ENCODE measurements at regions not wholly inside any gene's neighbourhood (a gene's known extent, or its start where the extent isn't known, plus 50 kb on each side); places are given as distances from the start of the nearest gene placed in this dataset.
"Not testable (repeated sequence)": the region's sequence is repeated elsewhere in the genome, so short reads cannot be mapped to it uniquely, and the experiment has no call there.

DNA sequence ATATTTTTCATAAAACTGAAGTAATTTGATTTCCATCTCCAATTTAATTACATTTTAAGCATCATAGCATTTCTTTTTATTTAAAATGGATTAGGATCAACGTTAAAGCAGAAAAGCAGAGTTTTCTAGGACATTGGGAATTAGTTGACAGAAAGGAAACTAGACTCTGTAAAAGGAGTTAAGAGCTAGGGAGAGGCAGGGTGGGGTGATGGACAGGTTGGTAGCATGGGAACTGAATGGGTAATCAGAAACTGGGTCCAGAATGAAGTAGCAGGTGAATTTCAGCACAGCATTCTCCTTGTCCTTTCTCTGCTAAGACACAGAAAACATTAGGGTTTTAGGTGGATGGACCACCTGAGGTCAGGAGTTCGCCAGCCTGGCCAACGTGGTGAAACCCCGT is 97.6 kb downstream of the ANAPC4 start:
- DNase-seq (ENCODE audit: low read depth, low spot score), result no peak

DNA sequence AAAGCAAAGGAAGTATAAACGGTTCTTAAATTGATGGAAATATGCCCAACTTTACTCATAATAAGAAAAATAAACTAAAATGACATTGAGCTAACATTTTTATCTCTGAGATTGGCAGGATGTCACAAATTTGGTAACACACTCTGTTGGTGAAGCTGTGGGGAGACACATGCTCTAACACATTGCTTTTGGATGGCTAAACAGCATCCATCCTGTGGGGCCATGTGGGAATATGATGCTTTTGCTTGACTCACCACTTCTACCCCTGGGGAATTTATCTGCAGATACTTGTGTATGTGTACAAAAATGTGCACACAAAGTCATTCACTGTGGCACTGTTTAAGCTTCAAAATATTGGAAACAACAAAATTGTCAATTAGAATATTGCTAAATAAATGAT is 100.2 kb downstream of the ANAPC4 start:
- no peak for DNase-seq (ENCODE audit: low read depth, low spot score)

DNA sequence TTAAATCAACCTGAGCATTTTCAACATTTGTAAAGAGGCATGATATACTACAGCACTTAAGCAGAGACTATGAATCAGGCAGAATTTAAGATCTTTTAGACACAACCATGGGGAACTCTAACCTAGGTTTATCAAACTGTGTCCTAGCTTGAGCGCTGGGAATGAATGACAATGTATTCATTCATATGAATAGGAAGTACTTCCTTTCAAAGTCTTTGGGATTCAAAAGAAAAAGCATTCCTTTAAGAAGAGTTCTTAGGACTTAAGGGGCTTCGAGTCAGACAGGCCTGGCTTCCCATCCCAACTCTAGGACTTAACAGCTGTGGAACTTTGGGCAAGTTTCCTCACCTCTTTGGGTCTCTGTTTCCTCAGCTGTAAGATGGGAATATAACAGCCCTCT is 104.6 kb downstream of the ANAPC4 start:
- DNase-seq (ENCODE audit: low read depth, low spot score), result no peak

DNA sequence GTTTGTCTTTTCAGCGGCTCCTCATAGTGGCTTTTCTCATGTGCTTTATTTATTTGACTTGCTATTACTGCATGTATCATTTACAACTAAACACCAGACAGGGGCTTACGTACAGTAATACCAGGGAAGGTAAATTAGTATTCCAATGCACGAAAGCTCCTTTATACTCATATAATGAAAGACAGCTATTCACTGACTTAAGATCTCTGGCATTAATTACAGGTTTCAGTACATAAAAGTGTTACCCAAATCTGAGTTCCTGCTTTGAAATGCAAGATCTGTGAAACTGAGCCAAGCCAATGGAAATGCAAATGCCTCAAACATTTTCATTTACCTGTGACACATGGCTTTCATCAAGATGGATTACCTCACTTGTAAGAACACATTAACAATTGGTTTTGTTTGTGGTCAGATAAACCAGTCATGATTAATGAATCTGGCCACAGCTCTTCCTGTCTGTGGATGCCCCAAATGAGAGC is 107.2 kb downstream of the ANAPC4 start:
- no peak for DNase-seq (ENCODE audit: low read depth, low spot score)

DNA sequence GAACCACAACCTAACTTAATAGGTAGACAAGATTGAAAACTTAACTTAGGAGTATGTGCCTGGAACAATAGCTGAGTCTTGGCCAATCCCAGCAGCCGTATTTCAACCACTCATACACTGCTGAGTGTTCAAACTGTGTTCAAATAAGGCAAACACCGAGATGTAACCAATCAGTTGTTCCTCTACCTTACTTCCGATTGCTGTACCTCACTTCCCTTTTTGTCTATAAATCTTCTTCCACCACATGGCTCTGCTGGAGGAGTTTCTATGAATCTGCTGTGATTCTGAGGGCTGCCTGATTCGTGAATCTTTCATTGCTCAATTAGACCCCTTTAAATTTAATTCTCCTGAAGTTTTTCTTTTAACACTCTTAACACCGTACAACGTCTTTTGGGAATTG is 108.0 kb downstream of the ANAPC4 start:
- DNase-seq (ENCODE audit: low read depth, low spot score), result no peak

DNA sequence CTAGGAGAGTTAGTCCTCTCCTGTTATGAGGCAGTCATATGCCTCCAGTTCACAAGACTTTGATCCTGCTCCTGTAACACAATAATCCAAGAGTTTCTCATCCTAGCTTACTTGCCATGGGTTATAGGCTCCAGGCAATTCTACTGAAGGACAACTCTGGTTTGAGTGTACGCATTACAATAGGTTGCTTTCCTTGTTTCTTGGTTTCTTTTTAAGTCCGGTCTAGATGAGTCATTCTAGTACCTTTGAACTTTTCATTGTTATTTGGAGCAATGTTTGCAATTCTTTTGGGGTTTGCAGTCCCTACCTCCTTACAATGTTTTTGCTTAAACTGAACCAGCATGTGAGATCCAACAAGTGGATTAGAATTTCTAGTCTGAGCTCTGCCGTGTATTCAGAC is 109.1 kb downstream of the ANAPC4 start:
- DNase-seq (ENCODE audit: low read depth, low spot score), result peak; percentile 72

DNA sequence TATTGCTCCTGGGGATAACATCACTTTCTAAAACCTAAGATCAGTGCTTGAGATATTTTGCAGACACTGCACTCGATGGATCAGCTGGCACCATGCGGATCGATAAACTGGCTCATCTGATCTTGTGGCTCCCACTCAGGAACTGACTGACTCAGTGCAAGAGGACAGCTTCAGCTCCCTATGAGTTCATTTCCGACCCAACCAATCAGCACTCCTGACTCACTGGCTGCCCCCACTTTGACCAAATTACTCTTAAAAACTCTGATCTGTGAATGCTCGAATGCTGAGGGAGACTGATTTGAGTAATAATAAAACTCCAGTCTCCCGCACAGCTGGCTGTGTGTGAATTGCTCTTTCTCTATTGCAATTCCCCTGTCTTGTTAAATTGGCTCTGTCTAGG is 110.1 kb downstream of the ANAPC4 start:
- no peak for DNase-seq (ENCODE audit: low read depth, low spot score)

DNA sequence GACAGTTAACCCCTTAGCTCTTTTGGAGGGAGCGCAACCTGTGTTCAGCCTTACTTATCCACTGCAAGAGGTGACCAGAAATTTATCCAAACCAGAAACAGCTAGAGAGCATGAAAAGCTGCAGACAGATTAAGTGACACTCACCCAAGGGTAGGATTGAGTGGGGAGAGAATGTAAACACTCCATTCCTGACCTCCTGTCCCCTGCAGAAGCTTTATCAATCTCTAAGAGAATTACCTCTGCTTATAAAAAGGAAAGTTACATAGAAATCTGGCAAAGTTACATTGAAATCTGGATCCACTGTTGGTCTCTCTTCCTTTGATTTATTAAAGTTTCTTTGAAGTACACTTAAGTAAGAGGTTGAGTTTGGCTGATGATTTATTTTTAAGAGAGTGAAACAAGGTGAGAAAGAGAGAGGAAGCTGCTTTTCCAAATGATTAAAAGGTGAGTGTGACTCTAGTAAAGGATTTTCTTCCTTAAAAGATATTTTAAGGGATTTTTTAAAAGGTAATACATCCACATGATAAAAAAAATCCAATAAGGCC is 112.3 kb downstream of the ANAPC4 start:
- no peak for DNase-seq (ENCODE audit: low read depth, low spot score)

DNA sequence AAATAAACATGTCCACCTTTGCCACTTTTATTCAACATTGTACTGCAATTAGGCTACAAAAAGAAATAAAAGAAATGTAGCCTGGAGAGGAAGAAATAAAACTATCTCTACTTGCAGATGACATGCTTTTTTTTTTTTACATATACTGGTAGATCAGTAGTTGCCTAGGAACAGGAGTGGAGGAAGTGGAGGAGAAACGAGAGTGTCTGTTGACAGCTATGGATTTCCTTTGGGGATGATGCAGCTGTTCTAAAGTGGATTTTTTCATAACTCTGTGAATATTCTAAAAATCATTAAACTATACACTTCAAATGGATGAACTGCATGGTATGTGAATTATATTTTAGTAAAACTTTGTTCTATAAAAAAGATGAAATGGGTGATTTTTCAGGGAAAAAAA is 116.4 kb downstream of the ANAPC4 start:
- DNase-seq (ENCODE audit: low read depth, low spot score), result no peak

DNA sequence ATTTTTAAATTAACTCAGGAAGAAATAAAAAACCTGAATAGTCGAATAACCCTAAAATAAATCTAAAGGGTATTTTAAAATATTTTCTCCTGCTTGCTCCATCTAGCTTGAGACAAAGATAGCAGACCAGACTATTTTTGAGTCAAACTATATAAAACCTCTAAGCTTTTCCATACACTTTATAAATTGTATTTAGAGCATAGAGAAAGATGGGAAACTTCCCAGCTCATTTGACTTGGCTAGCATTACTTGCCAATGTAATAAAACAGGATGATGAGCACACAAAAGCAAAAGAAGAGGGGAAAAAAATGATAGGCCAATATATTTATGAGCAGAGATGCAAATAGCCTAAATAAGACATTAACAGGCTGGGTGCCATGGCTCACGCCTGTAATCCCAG is 117.1 kb downstream of the ANAPC4 start:
- DNase-seq (ENCODE audit: low read depth, low spot score), result no peak

DNA sequence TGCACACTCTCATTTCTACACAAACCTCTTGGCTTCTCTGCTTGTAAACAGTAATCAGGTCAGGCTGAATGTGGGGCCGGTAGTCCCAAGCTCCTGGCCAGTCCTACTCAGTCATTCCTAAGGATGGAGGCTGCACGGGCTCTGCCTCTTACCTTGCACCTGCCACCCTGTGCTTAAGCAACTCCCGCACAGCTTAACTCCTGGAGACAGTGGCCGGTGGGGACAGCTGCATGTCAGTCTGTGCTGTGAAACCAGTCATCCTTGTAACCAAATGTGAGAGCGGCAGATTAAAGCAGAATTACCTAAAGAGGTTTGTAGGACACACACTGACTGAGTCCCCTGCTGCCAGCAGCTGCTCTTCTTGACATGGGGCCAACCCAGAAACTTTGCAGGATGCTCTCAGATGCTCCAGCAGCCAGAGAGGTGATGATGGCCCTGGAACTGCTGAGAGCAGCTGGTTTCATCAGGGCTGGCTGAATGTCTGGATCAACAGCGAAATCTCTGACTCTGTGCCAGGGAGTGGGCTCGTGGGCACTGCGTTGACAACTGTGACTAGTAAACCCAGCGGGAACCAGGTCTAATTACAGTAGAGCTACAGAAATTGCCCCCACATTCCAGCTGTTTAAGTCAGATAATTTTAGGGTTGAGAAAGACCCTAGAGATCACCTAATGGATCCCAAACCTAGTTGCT is 123.7 kb downstream of the ANAPC4 start:
- no peak for DNase-seq (ENCODE audit: low read depth, low spot score)

DNA sequence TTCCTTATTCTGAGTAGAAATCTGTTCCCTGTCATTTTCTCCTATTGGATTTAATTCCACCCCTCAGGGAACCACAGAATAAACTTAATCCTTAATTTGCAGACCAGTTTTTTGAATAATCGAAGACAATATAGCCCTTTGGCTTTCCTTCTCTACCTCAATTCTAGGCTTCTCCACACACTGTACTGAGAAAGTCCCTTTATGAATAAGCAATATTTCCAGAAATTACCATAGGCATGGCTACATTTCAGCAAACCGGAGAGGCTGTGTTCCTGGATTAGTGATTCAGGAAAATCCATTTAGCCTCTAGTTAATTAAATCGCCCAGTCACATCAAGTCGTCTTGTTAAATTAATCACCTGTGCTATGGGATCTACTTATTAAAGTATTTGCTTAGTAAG is 125.1 kb downstream of the ANAPC4 start:
- no peak for DNase-seq (ENCODE audit: low read depth, low spot score)

DNA sequence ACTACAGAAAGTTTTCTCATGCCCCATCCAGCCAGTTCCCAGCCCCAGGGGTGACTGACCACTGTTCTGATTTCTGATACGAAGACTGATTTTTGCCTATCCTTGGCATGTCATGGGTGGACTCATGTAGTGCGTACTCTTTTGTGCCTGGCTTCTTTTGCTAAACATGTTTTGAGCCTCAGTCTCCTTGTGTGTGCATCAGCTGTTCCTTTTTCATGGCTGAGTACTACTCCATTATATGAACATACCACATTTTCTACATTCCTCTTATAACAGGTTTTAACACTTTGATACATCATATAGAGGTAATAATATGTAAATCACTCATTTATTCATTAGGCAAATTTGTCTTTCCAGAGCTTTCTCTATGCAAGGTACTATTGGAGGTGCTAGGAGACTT is 126.7 kb downstream of the ANAPC4 start:
- DNase-seq (ENCODE audit: low read depth, low spot score), result no peak

DNA sequence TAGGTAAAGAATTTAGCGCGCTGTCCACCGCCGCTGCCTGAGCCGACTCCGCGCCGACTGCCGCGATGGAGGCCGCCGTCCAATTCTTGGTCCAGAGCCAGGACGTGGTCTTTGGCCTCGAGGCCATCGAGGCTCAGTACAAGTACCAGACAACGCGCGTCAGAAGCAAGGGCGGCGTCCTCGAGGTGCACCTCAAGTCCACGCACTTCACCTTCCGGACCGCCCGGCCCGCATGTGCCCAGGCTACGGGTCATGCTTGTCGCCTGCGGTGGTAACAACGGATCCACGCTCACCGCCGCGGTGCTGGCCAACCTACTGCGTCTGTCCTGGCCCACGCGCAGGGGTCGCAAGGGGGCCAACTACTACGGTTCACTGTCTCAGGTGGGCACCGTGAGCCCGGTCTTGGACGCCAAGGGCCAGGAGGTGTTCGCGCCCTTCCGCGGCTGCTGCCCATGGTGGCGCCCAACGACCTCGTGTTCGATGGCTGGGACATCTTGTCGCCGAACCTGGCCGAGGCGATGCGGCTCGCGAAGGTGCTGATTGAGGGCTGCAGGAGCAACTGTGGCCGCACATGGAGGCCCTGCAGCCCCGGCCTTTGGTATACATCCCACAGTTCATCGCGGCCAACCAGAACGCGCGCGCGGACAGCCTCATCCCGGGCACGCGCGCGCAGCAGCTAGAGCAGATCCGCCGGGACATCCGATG is 128.0 kb downstream of the ANAPC4 start:
- no peak for DNase-seq (ENCODE audit: low read depth, low spot score)

DNA sequence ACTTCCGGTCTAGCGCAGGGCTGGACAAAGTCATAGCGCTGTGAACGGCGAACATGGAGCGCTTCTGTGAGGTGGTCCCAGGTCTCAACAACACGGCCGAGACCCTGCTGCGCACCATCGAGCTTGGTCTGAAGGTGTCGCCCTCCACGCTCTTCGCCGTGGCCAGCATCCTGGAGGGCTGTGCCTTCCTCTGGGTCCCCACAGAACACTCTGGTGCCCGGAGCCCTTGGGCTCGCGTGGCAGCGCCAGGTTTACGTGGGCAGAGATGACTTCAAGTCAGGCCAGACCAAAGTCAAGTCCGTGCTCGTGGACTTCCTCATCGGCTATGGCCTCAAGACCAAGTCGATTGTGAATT is 128.6 kb downstream of the ANAPC4 start:
- DNase-seq (ENCODE audit: low read depth, low spot score), result no peak

DNA sequence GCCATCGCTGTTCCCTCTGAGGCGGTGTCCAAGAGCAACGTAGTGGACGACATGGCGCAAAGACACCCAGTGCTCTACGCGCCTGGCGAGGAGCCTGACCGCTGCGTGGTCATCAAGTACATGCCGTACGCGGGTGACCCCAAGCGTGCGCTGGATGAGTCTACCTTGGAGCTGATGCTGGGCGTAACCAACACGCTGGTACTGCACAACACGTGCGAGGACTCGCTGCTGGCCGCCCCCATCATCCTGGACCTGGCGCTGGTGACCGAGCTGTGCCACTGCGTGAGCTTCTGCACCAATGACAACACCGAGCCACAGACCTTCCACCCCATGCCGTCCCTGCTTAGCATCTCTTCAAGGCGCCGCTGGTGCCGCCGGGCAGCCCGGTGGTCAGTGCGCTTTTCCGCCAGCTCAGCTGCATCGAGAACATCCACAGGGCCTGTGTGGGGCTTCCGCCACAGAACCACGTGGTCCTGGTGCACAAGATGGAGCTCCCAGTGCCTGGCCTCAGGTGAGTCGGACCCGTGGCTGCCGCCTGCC is 129.0 kb downstream of the ANAPC4 start:
- DNase-seq (ENCODE audit: low read depth, low spot score), result no peak

DNA sequence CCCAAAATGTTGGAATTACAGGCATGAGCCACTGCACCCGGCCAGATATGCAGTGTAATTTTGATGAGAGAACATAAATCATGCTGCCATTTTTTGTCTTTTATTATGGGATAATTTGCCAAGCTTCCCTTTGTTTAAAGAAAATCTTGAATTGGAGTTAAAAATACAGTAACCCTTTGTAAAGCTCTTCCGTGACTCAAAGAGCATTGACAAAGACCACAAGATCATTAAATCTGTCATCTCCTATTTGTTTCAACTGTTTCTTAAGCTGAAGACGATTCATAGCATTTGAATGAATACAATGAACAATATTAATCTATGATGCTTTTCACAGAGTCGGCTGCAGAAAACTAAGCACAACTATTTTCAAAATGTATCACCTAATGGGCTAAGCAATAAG is 132.6 kb downstream of the ANAPC4 start:
- no peak for DNase-seq (ENCODE audit: low read depth, low spot score)

DNA sequence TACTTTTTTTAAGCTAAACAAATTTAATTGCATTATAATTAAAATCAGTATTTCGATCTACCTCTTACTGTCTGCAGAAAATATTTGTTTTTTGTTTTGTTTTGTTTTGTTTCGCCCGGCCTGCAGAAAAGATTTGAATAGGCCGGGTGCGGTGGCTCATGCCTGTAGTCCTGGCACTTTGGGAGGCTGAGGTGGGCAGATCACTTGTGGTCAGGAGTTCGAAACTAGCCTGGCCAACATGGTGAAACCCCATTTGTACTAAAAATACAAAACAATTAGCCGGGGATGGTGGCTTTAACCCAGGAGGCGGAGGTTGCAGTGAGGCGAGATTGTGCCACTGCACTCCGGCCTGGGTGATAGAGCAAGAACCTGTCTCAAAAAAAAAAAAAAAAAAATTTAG is 134.8 kb downstream of the ANAPC4 start:
- not testable (repeated sequence) for DNase-seq (ENCODE audit: low read depth, low spot score)

DNA sequence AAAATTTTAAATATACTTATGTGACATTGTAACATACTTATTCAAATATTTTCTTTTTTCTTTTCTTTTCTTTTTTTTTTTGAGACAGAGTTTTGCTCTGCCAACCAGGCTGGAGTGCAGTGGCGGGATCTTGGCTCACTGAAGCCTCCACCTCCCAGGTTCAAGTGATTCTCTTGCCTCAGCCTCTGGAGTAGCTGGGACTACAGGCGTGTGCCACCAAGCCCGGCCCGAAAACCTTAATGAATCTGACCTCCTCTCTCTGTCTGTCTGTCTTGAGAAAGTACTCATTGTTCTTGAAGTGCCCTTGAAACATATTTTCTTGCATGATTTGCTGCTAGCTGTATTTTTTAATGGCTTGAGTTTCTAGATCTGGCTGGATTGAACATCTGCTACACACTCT is 136.8 kb downstream of the ANAPC4 start:
- DNase-seq (ENCODE audit: low read depth, low spot score), result no peak

DNA sequence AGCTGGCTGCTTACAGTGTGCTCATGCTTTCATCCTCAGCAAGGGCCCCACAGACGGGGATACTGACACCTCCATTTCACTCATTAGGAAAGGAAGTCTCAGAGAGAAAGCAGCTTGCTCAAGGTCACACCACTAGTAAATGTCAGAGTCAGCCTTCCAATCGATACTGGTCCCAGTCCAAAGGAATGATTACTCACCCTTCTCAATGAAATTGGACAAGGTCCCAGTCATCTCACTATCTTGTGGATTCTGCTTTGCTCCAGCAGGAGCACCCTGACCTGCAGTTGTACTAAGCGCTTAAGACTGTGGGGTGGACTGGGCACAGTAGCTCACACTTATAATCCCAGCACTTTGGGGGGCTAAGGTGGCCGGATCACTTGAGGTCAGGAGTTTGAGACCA is 132.2 kb upstream of the SLC34A2 start:
- DNase-seq (ENCODE audit: low read depth, low spot score), result no peak

DNA sequence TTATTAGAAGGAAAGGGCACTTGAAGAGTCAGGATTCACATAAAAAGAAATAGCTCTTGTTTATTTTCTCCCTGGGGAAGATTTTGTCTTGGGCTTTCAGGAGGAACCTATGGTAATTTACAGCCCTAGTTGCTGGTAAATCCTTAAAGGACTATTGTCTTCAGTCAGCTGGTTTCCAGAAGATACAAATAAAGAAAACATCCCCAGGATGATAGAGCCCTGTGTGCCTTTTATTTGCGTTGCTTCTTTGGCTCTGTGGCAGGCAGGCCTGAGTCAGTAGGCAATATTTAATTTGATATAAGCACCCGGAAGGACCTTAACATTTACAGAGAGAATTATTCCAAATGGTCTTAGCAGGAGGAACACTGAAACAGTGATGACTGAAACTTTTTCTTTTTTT is 131.0 kb upstream of the SLC34A2 start:
- no peak for DNase-seq (ENCODE audit: low read depth, low spot score)

DNA sequence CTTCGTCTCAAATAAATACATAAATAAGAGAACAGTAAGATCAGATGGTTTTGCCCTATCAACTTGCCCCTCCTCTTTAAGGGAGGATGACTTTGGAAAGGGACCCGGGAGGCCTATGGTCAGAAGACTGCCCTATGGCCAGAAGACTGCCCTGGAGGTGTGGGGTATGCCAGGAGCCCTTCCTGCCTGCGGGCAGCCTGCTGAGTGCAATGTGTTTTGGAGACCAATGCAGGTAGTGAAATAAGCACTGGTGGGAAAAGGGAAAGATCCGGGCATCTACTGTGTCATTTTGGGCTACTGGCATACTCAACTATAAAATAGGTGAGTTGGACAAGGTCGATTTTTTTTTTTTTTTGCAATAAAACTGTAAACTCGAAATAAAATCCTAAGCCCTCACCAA is 129.8 kb upstream of the SLC34A2 start:
- no peak for DNase-seq (ENCODE audit: low read depth, low spot score)

DNA sequence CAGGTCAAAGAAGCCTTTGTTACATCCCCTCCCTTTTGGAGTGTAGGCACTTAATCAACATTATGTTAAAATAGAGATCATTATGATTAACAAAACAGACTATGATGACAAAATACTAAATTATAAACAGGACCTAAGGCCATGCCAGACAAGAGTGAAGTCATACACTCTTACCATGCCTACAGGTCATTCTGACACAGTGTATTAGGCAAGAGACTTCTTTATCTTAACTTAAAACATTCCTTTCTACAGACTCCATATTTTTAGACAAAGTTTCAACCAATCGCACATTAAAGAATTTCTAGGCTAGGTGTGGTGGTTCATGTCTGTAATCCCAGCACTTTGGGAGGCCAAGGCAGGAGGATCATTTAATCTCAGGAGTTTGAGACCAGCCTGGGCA is 128.6 kb upstream of the SLC34A2 start:
- no peak for DNase-seq (ENCODE audit: low read depth, low spot score)
